ENCODE measurements at regions not wholly inside any gene's neighbourhood (a gene's known extent, or its start where the extent isn't known, plus 50 kb on each side); places are given as distances from the start of the nearest gene placed in this dataset.

DNA sequence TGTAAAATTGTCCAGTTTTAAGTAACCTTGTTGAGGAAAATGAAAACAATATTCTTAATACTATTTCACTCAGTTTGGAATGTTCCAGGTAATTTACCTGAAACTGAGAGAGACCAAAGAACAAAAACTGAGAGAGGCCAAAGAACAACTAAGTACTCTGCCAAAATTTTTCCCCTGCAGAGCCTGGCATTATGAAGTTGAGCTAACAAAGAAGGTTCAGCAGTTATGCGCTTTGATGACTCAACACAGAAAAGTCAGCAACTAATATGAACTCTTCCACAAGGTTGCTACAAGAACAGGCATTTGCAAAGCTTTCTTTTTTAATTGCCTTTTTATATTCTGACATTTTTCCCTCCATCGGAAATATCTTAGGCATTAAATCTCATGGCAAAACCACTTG lies 270.9 kb downstream of the CHRM3 start:
- TF ChIP-seq CTCF (IDR thresholded peaks at IDR 0.05) (no peak), POLR2A (IDR thresholded peaks at IDR 0.05) (no peak), POLR2AphosphoS5 (IDR thresholded peaks at IDR 0.05) (no peak)
